SIG-M5 treated with dmso at 0.1 percent for 504 hours (cell line): ENCODE measurements at regions not wholly inside any gene's neighbourhood (a gene's known extent, or its start where the extent isn't known, plus 50 kb on each side); places are given as distances from the start of the nearest gene placed in this dataset.

Experiments used
- DNase-seq: peaks from one replicate; lab custom pipeline; 2025; ENCODE audit not compliant: unreplicated experiment; lab: John Stamatoyannopoulos, UW

DNA sequence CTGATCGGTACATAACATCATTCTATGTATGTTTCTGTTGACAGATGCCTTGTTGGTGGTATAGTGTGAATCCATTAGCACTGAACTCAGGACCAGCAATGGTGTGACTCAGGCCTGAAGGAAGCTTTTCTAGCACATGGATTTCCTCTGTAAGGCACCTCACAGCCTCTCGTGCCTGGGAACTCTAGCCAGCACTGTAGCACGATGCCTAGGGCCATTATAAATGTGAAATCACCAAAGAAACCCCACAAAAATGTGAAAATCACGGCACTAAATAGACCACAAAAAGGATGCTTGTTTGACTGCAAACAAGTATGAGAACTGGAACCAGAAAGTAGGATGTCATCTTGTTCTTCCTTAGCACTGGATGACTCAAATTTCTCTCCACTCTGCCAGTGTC lies 63.7 kb upstream of the NKX2-2 start:
- no peak for DNase-seq

DNA sequence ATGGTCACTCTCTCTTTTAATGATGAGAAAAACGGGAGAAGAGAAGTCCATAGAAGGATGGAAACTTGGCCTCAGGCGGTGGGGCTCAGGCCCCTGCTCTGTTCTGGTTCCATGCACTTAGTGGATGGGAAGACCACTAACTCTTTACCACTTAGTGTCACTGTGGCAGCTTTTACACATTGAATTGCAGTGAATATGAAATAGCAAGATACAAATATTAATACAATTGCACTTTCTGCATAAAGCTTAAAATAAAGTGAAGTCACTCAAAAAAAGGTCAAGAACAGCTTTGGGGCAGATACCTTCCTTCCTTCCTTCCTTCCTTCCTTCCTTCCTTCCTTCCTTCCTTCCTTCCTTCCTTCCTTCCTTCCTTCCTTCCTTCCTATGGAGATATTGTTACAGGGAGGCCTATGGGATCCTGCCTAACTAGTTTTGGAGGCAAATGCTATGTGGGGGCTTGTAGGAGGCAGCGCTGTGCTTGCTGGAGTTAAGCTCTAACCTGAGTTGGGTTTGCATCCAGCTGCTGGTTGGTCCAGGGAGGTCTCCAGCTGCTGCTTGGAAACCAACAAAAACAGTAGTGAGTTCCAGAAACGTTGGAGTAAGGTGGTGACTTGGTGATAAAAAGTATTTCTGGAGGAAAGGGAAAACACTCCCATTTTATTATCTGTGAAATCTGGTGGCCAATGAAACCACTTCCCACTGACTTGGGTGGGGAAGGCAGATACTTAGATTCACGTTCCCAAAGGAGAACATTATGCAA lies 62.3 kb upstream of the NKX2-2 start:
- DNase-seq = no peak

DNA sequence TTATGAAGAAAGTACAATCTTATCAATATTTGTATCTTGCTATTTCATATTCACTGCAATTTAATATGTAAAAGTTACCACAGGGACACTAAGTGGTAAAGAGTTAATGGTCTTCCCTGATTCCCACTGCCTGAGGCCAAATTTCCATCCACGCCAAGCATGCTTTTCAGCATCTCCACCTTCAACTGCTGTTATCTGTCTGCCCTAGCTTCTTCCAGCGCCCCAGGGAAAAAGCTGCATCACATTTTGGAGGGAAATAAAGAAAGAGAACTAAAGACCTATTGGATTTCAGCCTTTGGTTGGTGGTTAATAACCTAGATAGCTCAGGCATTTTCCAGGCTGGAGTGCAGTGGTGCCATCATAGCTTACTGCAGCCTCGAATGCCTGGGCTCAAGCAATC lies 61.3 kb upstream of the NKX2-2 start:
- DNase-seq = no peak

DNA sequence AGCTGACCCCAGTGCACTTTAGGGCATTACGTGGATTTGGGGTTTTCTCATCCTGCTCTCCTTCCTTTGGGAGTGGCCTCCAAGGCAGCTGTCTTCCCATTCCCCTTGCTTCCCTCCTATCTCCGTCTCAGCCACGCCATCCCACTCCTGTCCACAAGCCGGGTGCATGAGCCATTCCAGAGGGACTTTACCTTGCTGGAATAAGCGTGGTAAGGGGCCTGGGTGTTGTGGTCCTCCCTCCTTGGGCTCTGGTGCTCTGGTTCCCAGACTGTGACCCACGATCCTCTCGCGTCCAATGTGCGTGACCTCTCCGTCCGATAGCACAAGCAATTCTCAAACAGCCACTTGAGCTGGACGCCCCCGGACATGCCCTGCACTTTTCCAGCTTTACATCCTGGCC lies 60.6 kb upstream of the NKX2-2 start:
- no peak for DNase-seq

DNA sequence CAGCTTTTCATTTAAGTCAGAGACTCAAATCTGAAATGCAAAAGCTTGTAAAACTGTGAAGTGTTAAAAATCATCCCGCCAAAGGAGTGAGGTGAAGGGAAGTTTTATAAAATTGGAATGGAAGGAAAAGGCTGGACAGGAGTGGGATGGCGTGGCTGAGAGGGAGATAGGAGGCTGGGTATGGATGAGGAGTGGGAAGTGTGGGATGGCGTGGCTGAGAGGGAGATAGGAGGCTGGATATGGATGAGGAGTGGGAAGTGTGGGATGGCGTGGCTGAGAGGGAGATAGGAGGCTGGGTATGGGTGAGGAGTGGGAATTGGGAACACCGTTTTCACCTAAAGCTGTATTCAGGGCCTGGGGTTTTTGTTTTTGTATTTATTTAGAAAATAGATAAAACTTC lies 59.4 kb upstream of the NKX2-2 start:
- no peak for DNase-seq

DNA sequence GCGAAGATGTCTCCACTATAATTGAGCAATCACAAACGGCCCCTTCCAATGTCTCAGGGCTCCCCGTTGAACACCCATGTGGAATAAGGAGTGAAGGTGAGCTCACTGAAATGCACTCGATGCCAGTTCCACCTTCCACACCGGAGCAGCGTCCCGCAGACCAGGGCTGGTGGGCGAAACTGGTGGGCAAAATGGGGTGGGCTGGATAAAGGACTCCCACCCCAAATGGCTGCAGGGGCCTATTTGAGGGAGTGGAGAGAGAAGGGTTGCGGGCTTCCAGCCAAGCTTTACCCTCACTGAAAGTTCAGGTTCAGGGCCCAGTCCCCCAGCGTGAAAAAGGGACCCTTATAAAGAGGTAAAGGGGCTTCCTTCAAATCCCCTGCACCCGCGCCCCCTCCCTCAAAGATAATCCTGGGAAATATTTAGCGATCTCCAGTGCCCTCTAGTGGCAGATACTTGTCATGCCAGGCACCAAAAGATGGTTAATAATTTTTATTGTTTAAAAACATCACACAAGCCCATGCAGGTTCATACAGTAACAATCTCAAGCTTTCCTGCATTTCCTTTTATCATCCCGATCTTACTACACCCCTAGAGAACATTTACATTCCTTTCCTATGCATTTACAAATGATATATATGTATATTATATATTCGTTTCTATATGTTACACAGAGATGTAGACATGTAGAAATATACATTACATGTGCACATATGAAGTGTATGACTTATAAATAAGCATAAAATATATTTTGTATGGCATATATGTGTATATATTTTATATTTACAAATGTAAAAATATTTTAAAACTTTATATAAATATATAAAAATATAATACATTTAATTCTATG lies 58.2 kb upstream of the NKX2-2 start:
- peak; percentile 2 for DNase-seq

DNA sequence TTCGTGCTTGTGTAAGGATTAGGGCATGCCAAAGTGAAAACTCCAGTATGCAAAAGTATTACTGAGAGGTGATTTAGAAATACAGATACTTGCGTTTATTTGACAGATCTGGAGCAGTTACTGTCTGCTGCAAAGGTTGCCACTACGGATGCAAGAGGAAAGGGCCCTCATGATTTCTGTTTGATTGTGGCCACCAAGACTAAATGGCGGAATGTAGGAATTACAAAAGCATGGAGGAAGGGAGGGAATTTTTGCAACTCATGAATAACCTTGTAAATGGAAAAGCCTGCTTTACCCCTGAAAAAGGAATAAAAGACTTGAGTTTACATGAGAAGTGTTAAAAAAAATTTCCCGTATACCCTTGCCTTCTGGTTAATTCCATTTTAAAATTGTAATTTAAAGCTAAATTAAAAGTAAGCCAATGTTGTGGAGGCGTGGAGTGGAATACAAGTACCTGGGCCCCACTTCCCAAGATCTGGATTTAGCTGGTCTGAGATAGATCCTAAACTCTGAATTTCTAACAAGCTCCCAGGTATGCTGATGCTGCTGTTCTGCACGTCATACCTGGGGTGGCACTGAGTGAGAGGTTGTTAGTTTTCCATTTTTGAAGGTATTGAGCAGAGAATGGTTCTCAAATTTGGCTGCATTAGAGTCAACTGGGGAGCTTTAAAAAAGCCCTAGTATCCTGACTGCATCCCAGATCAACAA lies 56.6 kb upstream of the NKX2-2 start:
- no peak for DNase-seq

DNA sequence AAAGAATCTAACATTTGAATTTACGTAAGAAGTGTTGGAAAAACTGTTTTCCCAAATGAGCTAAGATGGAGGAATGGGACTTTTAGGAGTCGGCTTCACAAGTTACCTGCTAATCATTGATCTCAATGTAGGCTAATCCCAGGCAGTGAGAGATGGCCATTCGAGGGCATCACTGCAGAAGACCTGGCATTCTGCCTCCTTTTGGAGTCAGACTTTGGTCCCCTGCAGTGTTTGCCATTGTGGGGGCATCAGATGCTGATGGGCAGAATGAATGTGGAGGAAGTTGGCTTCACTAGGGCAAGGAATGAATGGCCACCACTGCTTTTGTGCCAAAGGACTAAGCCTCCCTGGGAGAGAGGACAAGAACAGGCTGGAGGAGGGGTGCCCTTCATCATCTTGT lies 55.7 kb upstream of the NKX2-2 start:
- no peak for DNase-seq

DNA sequence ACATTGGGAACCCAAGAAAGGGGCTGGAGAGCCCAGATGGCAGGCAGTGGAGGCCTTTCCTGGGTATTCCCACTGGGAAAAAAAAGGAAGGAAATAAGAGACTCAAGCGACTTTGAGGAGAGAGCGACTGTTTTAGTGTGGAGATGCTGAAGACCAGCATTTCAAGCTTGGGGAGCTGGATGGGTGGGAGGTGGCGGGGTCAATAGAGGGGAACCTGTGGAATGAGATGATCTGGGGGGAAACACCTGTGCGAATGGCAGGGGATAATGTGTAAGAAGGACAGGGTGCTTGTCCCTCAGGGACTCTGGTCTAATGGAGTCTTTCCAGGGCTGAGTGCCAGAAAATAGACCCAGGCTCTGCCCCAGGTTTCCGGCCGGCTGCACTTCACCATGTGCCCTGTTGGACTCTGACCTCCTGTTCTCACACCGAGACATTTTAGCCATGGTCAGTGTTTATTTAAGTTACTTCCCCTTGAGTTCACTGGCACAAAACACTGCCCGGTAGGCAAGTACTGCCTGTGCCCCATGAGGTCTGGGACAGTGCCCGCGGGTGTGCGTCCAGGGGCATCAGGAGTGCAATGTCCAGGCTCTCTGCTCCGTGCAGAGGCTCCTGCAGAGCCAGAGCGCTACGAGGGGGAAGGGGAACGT lies 50.4 kb upstream of the NKX2-2 start:
- DNase-seq = no peak
